Fibroblast of lung (primary cell): ENCODE measurements at regions not wholly inside any gene's neighbourhood (a gene's known extent, or its start where the extent isn't known, plus 50 kb on each side); places are given as distances from the start of the nearest gene placed in this dataset.

Source experiments
- DNase-seq, 2 donors: peaks; one replicate each; pipeline versions ENCODE4 v3.0.0 to v3.0.0-alpha.2; 2010; ENCODE audit warnings: low read depth in 2 of 2
- H2AFZ ChIP-seq: 2 replicates; pipeline ENCODE4 v1.5.1; 2012; ENCODE audit warnings: low read length, control low read depth, inconsistent platforms
- H3K27ac ChIP-seq: 2 replicates; pipeline ENCODE4 v1.5.1; 2011; ENCODE audit warnings: low read length, control low read depth; ENCODE audit not compliant: insufficient read depth
- H3K27me3 ChIP-seq: 2 replicates; pipeline ENCODE4 v1.5.1; 2011; ENCODE audit warnings: mild to moderate bottlenecking, low read length; ENCODE audit not compliant: control insufficient read depth, insufficient read depth
- H3K36me3 ChIP-seq: 2 replicates; pipeline ENCODE4 v1.5.1; 2011; ENCODE audit warnings: low read length; ENCODE audit not compliant: control insufficient read depth, insufficient read depth
- H3K4me1 ChIP-seq: 2 replicates; pipeline ENCODE4 v1.5.1; 2011; ENCODE audit warnings: low read length; ENCODE audit not compliant: control insufficient read depth, insufficient read depth; ENCODE audit errors: extremely low read depth
- H3K4me2 ChIP-seq: 2 replicates; pipeline ENCODE4 v1.5.1; 2011; ENCODE audit warnings: low read length, control low read depth; ENCODE audit not compliant: insufficient read depth; ENCODE audit errors: extremely low read depth
- H3K4me3 ChIP-seq, 4 experiments: fragments of 200-600 bp in 1 of 4; sonication (generic) in 1 of 4; replicated peaks in 1 of 4; 2 replicates each; pipeline ENCODE4 v1.5.1; 2011 to 2016; ENCODE audit warnings: low read length in 4 of 4, low read depth in 3 of 4, mild to moderate bottlenecking in 3 of 4, control low read depth in 2 of 4, inconsistent platforms in 1 of 4, mixed read lengths in 1 of 4; ENCODE audit not compliant: insufficient read depth in 1 of 4; ENCODE audit errors: control extremely low read depth in 1 of 4
- H3K79me2 ChIP-seq: 2 replicates; pipeline ENCODE4 v1.5.1; 2012; ENCODE audit warnings: mild to moderate bottlenecking, low read length, inconsistent platforms; ENCODE audit not compliant: control insufficient read depth, insufficient read depth
- H3K9ac ChIP-seq: 2 replicates; pipeline ENCODE4 v1.5.1; 2011; ENCODE audit warnings: mild to moderate bottlenecking, low read length, control low read depth; ENCODE audit not compliant: insufficient read depth
- H3K9me3 ChIP-seq: 2 replicates; pipeline ENCODE4 v1.5.1; 2012; ENCODE audit warnings: low read depth, low read length; ENCODE audit not compliant: control insufficient read depth, insufficient read depth
- H4K20me1 ChIP-seq: 2 replicates; pipeline ENCODE4 v1.5.1; 2011; ENCODE audit warnings: low read length; ENCODE audit not compliant: control insufficient read depth, insufficient read depth; ENCODE audit errors: extremely low read depth
- CTCF ChIP-seq, 2 donors: IDR thresholded peaks in 1 of 2; conservative IDR thresholded peaks in 1 of 2; 1 replicate in 1 of 2; 2 replicates in 1 of 2; pipeline ENCODE4 v1.5.1; 2011 to 2012; ENCODE audit warnings: low read length in 2 of 2, control low read depth in 1 of 2, inconsistent platforms in 1 of 2, low read depth in 1 of 2, mild to moderate bottlenecking in 1 of 2
- EZH2 ChIP-seq: IDR thresholded peaks from 2 replicates; pipeline ENCODE4 v1.5.1; 2012; ENCODE audit warnings: low read length, control low read depth, mild to moderate bottlenecking; ENCODE audit errors: missing control alignments

- H2AFZ ChIP-seq, result no peak overlapping the region
- no peaks in the 10 kb centered on the region for H3K79me2 ChIP-seq
- H3K9ac ChIP-seq, result no peak overlapping the region
- H3K27me3 ChIP-seq, result no peaks in the 10 kb centered on the region
- H3K9me3 ChIP-seq, result no peaks in the 10 kb centered on the region
- no peak overlapping the region for H3K4me2 ChIP-seq
- H3K4me1 ChIP-seq, result no peaks in the 10 kb centered on the region
- no peak for DNase-seq
- no peak overlapping the region for H3K4me3 ChIP-seq
- TF ChIP-seq CTCF (conservative IDR thresholded peaks at IDR 0.05 in 1 of 2, IDR thresholded peaks at IDR 0.05 in 1 of 2; ENCODE audit: low read depth in 1 of 2, low read length in 2 of 2) (no peak), EZH2 (no peak)
- no peak overlapping the region for H3K27ac ChIP-seq
- H3K36me3 ChIP-seq, result no peaks in the 10 kb centered on the region
- H4K20me1 ChIP-seq, result no peaks in the 10 kb centered on the region
Measured at GRCh38 chr2:12658310-12658945, 58.3 kb upstream of the TRIB2 start.

GRCh38 chr2:12661489-12661888 is 55.2 kb upstream of the TRIB2 start:
- Histone ChIP-seq H3K4me3 (no peak overlapping the region), H3K9ac (no peak overlapping the region), H3K36me3 (no peaks in the 10 kb centered on the region), H3K27ac (no peak overlapping the region), H3K27me3 (no peaks in the 10 kb centered on the region), H3K9me3 (no peaks in the 10 kb centered on the region), H2AFZ (no peak overlapping the region), H3K79me2 (no peaks in the 10 kb centered on the region), H3K4me1 (no peaks in the 10 kb centered on the region), H3K4me2 (no peak overlapping the region), H4K20me1 (no peaks in the 10 kb centered on the region)
- no peak for DNase-seq
- TF ChIP-seq CTCF (conservative IDR thresholded peaks at IDR 0.05 in 1 of 2, IDR thresholded peaks at IDR 0.05 in 1 of 2; ENCODE audit: low read depth in 1 of 2, low read length in 2 of 2) (no peak), EZH2 (no peak)

- H3K27ac ChIP-seq, result no peak overlapping the region
- H4K20me1 ChIP-seq, result no peaks in the 10 kb centered on the region
- H3K79me2 ChIP-seq, result no peaks in the 10 kb centered on the region
- no peaks in the 10 kb centered on the region for H3K9me3 ChIP-seq
- no peaks in the 10 kb centered on the region for H3K4me1 ChIP-seq
- no peak overlapping the region for H3K9ac ChIP-seq
- H3K36me3 ChIP-seq, result no peaks in the 10 kb centered on the region
- H3K4me3 ChIP-seq, result no peak overlapping the region
- no peak overlapping the region for H2AFZ ChIP-seq
- no peak for DNase-seq
- TF ChIP-seq EZH2 (no peak), CTCF (conservative IDR thresholded peaks at IDR 0.05 in 1 of 2, IDR thresholded peaks at IDR 0.05 in 1 of 2; ENCODE audit: low read depth in 1 of 2, low read length in 2 of 2) (no peak)
- no peaks in the 10 kb centered on the region for H3K27me3 ChIP-seq
- H3K4me2 ChIP-seq, result no peak overlapping the region
Measured at GRCh38 chr2:12663306-12664037, 53.3 kb upstream of the TRIB2 start.
